Neural cell (in vitro differentiated cells): ENCODE measurements at regions not wholly inside any gene's neighbourhood (a gene's known extent, or its start where the extent isn't known, plus 50 kb on each side); places are given as distances from the start of the nearest gene placed in this dataset.

Source experiments
- H2AFZ ChIP-seq: fragments of 200-600, 300-800 bp; sonication (generic), shearing (Covaris generic); 2 replicates; pipeline ENCODE4 v1.6.0; 2014; ENCODE audit warnings: low read depth, mild to moderate bottlenecking, antibody characterized with exemption, low read length, moderate library complexity
- H3F3A ChIP-seq: fragments of 200-600 bp; shearing (Covaris generic); 2 replicates; pipeline ENCODE4 v1.6.1; 2016; ENCODE audit warnings: mild to moderate bottlenecking, moderate library complexity, mixed read lengths, antibody characterized with exemption, low read length; ENCODE audit not compliant: insufficient read depth, poor library complexity, severe bottlenecking
- H3K27ac ChIP-seq: fragments of 200-600, 300-800 bp; sonication (generic), shearing (Covaris generic); 2 replicates; pipeline ENCODE4 v1.5.1; 2014; ENCODE audit warnings: mild to moderate bottlenecking, low read length, moderate library complexity
- H3K27me3 ChIP-seq: fragments of 300-800, 200-600 bp; sonication (generic), shearing (Covaris generic); 2 replicates; pipeline ENCODE4 v1.6.0; 2014; ENCODE audit warnings: mild to moderate bottlenecking, low read depth, low read length, moderate library complexity; ENCODE audit not compliant: insufficient read depth
- H3K36me3 ChIP-seq: fragments of 300-800, 200-600 bp; sonication (generic), shearing (Covaris generic); 2 replicates; pipeline ENCODE4 v1.5.1; 2014; ENCODE audit warnings: mild to moderate bottlenecking, antibody characterized with exemption, low read length, moderate library complexity; ENCODE audit not compliant: insufficient read depth
- H3K4me2 ChIP-seq: fragments of 300-800, 200-600 bp; sonication (generic), shearing (Covaris generic); 2 replicates; pipeline ENCODE4 v1.6.0; 2014; ENCODE audit warnings: mild to moderate bottlenecking, low read length
- H3K4me3 ChIP-seq: fragments of 300-800, 200-600 bp; sonication (generic), shearing (Covaris generic); 2 replicates; pipeline ENCODE4 v1.5.1; 2014; ENCODE audit warnings: mild to moderate bottlenecking, low read length, moderate library complexity
- H3K79me2 ChIP-seq: fragments of 200-600 bp; shearing (Covaris generic); replicated peaks from 2 replicates; pipeline ENCODE4 v1.6.0; 2014; ENCODE audit warnings: mild to moderate bottlenecking, low read length, moderate library complexity; ENCODE audit not compliant: insufficient read depth
- H3K9ac ChIP-seq: fragments of 300-800, 200-600 bp; sonication (generic), shearing (Covaris generic); 2 replicates; pipeline ENCODE4 v1.6.1; 2016; ENCODE audit warnings: mild to moderate bottlenecking, low read length, mixed read lengths
- H3K9me2 ChIP-seq: fragments of 200-600 bp; shearing (Covaris generic); 2 replicates; pipeline ENCODE4 v1.6.1; 2016; ENCODE audit warnings: mild to moderate bottlenecking, low read length, mixed read lengths; ENCODE audit not compliant: insufficient read depth
- H3K9me3 ChIP-seq: fragments of 200-600, 300-800 bp; sonication (generic), shearing (Covaris generic); 2 replicates; pipeline ENCODE4 v1.6.1; 2016; ENCODE audit warnings: mild to moderate bottlenecking, mixed run types, low read length, moderate library complexity, mixed read lengths
- H4K20me1 ChIP-seq: fragments of 200-600 bp; shearing (Covaris generic); 2 replicates; pipeline ENCODE4 v1.6.1; 2016; ENCODE audit warnings: mild to moderate bottlenecking, mixed run types; ENCODE audit not compliant: insufficient read depth
- CTCF ChIP-seq: fragments of 450-650 bp; IDR thresholded peaks from 2 replicates; pipeline ENCODE4 v1.5.1; 2014; ENCODE audit warnings: antibody characterized with exemption, mild to moderate bottlenecking, moderate library complexity; ENCODE audit not compliant: poor library complexity, severe bottlenecking
- EP300 ChIP-seq: fragments of 450-650 bp; conservative IDR thresholded peaks from 2 replicates; pipeline ENCODE4 v1.6.1; 2014; ENCODE audit warnings: antibody characterized with exemption, mild to moderate bottlenecking, moderate library complexity; ENCODE audit not compliant: poor library complexity, severe bottlenecking
- MXI1 ChIP-seq: fragments of 450-650 bp; conservative IDR thresholded peaks from 2 replicates; pipeline ENCODE4 v1.6.1; 2014; ENCODE audit warnings: antibody characterized with exemption, mild to moderate bottlenecking; ENCODE audit not compliant: poor library complexity, severe bottlenecking
- POLR2AphosphoS5 ChIP-seq: IDR thresholded peaks from 2 replicates; pipeline ENCODE4 v1.6.1; 2012
- SMC3 ChIP-seq: fragments of 450-650 bp; conservative IDR thresholded peaks from 2 replicates; pipeline ENCODE4 v1.6.1; 2014; ENCODE audit warnings: antibody characterized with exemption, mild to moderate bottlenecking, moderate library complexity; ENCODE audit not compliant: poor library complexity
- TAF1 ChIP-seq: IDR thresholded peaks from 2 replicates; pipeline ENCODE4 v1.6.1; 2012; ENCODE audit warnings: low read depth
- TF ChIP-seq, protein P1 (sequence below): IDR thresholded peaks from 2 replicates; pipeline ENCODE4 v1.6.1; 2012; ENCODE audit warnings: borderline replicate concordance

DNA sequence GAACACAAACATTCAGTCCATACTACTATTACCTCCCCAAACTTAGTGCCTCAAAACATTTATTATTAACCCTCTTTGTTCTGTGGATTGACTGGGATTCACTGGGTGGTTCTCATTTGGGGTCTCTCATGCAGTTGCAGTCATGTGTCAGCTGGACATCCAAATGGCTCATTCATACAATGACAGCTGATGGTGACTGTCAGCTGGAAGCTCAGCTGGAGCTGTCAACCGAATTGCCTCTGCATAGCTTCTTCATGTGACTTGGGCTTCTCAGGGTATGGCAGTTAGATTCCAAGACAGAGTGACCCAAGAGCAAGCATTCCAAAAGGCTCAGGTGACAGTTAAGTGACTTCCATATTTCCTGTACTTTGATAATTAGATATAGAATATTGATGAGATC lies 85.2 kb downstream of the CCDC34 start:
- H3K36me3 ChIP-seq: no peaks in the 10 kb centered on the region
- H4K20me1 ChIP-seq: no peaks in the 10 kb centered on the region
- no peaks in the 10 kb centered on the region for H3F3A ChIP-seq
- H3K4me3 ChIP-seq: no peak overlapping the region
- no peaks in the 10 kb centered on the region for H3K9me2 ChIP-seq
- H3K9ac ChIP-seq: no peak overlapping the region
- no peaks in the 10 kb centered on the region for H3K9me3 ChIP-seq
- no peak overlapping the region for H3K27ac ChIP-seq
- no peak for TF ChIP-seq MXI1
- no peak for TF ChIP-seq POLR2AphosphoS5
- peak; percentile 70 for TF ChIP-seq EP300
- TF ChIP-seq CTCF: no peak
- TF ChIP-seq TAF1: no peak
- H2AFZ ChIP-seq: no peak overlapping the region
- H3K79me2 ChIP-seq: no peaks in the 10 kb centered on the region
- no peak overlapping the region for H3K4me2 ChIP-seq
- H3K27me3 ChIP-seq: no peaks in the 10 kb centered on the region

- no peaks in the 10 kb centered on the region for H3K9me2 ChIP-seq
- no peaks in the 10 kb centered on the region for H4K20me1 ChIP-seq
- H3F3A ChIP-seq: no peaks in the 10 kb centered on the region
- H3K9me3 ChIP-seq: no peaks in the 10 kb centered on the region
- H3K27ac ChIP-seq: no peak overlapping the region
- H3K36me3 ChIP-seq: no peaks in the 10 kb centered on the region
- no peak overlapping the region for H3K4me2 ChIP-seq
- TF ChIP-seq MXI1 (no peak), POLR2AphosphoS5 (no peak), SMC3 (no peak), CTCF (no peak)
- TF ChIP-seq, protein P1, sequence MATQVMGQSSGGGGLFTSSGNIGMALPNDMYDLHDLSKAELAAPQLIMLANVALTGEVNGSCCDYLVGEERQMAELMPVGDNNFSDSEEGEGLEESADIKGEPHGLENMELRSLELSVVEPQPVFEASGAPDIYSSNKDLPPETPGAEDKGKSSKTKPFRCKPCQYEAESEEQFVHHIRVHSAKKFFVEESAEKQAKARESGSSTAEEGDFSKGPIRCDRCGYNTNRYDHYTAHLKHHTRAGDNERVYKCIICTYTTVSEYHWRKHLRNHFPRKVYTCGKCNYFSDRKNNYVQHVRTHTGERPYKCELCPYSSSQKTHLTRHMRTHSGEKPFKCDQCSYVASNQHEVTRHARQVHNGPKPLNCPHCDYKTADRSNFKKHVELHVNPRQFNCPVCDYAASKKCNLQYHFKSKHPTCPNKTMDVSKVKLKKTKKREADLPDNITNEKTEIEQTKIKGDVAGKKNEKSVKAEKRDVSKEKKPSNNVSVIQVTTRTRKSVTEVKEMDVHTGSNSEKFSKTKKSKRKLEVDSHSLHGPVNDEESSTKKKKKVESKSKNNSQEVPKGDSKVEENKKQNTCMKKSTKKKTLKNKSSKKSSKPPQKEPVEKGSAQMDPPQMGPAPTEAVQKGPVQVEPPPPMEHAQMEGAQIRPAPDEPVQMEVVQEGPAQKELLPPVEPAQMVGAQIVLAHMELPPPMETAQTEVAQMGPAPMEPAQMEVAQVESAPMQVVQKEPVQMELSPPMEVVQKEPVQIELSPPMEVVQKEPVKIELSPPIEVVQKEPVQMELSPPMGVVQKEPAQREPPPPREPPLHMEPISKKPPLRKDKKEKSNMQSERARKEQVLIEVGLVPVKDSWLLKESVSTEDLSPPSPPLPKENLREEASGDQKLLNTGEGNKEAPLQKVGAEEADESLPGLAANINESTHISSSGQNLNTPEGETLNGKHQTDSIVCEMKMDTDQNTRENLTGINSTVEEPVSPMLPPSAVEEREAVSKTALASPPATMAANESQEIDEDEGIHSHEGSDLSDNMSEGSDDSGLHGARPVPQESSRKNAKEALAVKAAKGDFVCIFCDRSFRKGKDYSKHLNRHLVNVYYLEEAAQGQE: no peak
- H3K9ac ChIP-seq: no peak overlapping the region
- no peak overlapping the region for H2AFZ ChIP-seq
- H3K27me3 ChIP-seq: no peaks in the 10 kb centered on the region
- H3K4me3 ChIP-seq: no peak overlapping the region
- H3K79me2 ChIP-seq: no peaks in the 10 kb centered on the region
Measured at GRCh38 chr11:27276141-27276540, 86.9 kb downstream of the CCDC34 start.
